ENCODE measurements at regions not wholly inside any gene's neighbourhood (a gene's known extent, or its start where the extent isn't known, plus 50 kb on each side); places are given as distances from the start of the nearest gene placed in this dataset.
"Not testable (repeated sequence)": the region's sequence is repeated elsewhere in the genome, so short reads cannot be mapped to it uniquely, and the experiment has no call there.

GRCh38 chr12:88891434-88891833 is 311.2 kb upstream of the KITLG start:
- not testable (repeated sequence) for H3K9ac ChIP-seq (ENCODE audit: low read depth, low read length); H3K36me3 ChIP-seq (ENCODE audit: insufficient read depth, low read length); H3K27ac ChIP-seq (ENCODE audit: low read depth, low read length); H3K9me3 ChIP-seq (ENCODE audit: insufficient read depth, low read depth, low read length); H3K27me3 ChIP-seq (ENCODE audit: insufficient read depth, low read length); H3K4me3 ChIP-seq (ENCODE audit: low read length)
- 95% methylated on average over 11 of the region's 11 CpGs for WGBS
- H3K4me1 ChIP-seq (ENCODE audit: insufficient read depth, low read length), result peaks cover 10% of the 10 kb centered on the region; the same call in 1 of the 2 replicates

GRCh38 chr12:88889326-88890110 is 309.2 kb upstream of the KITLG start:
- Histone ChIP-seq H3K27me3 (ENCODE audit: insufficient read depth, low read length) (no peaks in the 10 kb centered on the region), H3K4me3 (ENCODE audit: low read length) (no peak overlapping the region), H3K4me1 (ENCODE audit: insufficient read depth, low read length) (peaks cover 8% of the 10 kb centered on the region; the same call in 1 of the 2 replicates), H3K9me3 (ENCODE audit: insufficient read depth, low read depth, low read length) (no peaks in the 10 kb centered on the region), H3K27ac (ENCODE audit: low read depth, low read length) (no peak overlapping the region), H3K36me3 (ENCODE audit: insufficient read depth, low read length) (no peaks in the 10 kb centered on the region), H3K9ac (ENCODE audit: low read depth, low read length) (no peak overlapping the region)
- no CpG with 5 or more reads among the region's 2 CpGs for WGBS

GRCh38 chr12:88884600-88884999 is 304.3 kb upstream of the KITLG start:
- no peaks in the 10 kb centered on the region for H3K4me1 ChIP-seq (ENCODE audit: insufficient read depth, low read length)
- H3K9me3 ChIP-seq (ENCODE audit: insufficient read depth, low read depth, low read length), result no peaks in the 10 kb centered on the region
- no peak overlapping the region for H3K27ac ChIP-seq (ENCODE audit: low read depth, low read length)
- no peaks in the 10 kb centered on the region for H3K27me3 ChIP-seq (ENCODE audit: insufficient read depth, low read length)
- WGBS, result 96% methylated on average over 2 of the region's 2 CpGs
- no peak overlapping the region for H3K9ac ChIP-seq (ENCODE audit: low read depth, low read length)
- H3K36me3 ChIP-seq (ENCODE audit: insufficient read depth, low read length), result no peaks in the 10 kb centered on the region
- no peak overlapping the region for H3K4me3 ChIP-seq (ENCODE audit: low read length)

GRCh38 chr12:88882662-88883061 is 302.4 kb upstream of the KITLG start:
- Histone ChIP-seq H3K9me3 (ENCODE audit: insufficient read depth, low read depth, low read length) (no peaks in the 10 kb centered on the region), H3K4me1 (ENCODE audit: insufficient read depth, low read length) (no peaks in the 10 kb centered on the region), H3K9ac (ENCODE audit: low read depth, low read length) (no peak overlapping the region), H3K4me3 (ENCODE audit: low read length) (no peak overlapping the region), H3K27me3 (ENCODE audit: insufficient read depth, low read length) (no peaks in the 10 kb centered on the region), H3K27ac (ENCODE audit: low read depth, low read length) (no peak overlapping the region), H3K36me3 (ENCODE audit: insufficient read depth, low read length) (no peaks in the 10 kb centered on the region)
- 100% methylated on average over 1 of the region's 1 CpG for WGBS

GRCh38 chr12:88880051-88880450 is 299.8 kb upstream of the KITLG start:
- 93% methylated on average over 2 of the region's 2 CpGs for WGBS
- no peaks in the 10 kb centered on the region for H3K9me3 ChIP-seq (ENCODE audit: insufficient read depth, low read depth, low read length)
- H3K36me3 ChIP-seq (ENCODE audit: insufficient read depth, low read length), result no peaks in the 10 kb centered on the region
- H3K4me1 ChIP-seq (ENCODE audit: insufficient read depth, low read length), result no peaks in the 10 kb centered on the region
- no peak overlapping the region for H3K9ac ChIP-seq (ENCODE audit: low read depth, low read length)
- no peak overlapping the region for H3K4me3 ChIP-seq (ENCODE audit: low read length)
- no peak overlapping the region for H3K27ac ChIP-seq (ENCODE audit: low read depth, low read length)
- no peaks in the 10 kb centered on the region for H3K27me3 ChIP-seq (ENCODE audit: insufficient read depth, low read length)

- H3K4me3 ChIP-seq (ENCODE audit: low read length), result no peak overlapping the region
- no peaks in the 10 kb centered on the region for H3K9me3 ChIP-seq (ENCODE audit: insufficient read depth, low read depth, low read length)
- no peaks in the 10 kb centered on the region for H3K4me1 ChIP-seq (ENCODE audit: insufficient read depth, low read length)
- no peak overlapping the region for H3K9ac ChIP-seq (ENCODE audit: low read depth, low read length)
- H3K27me3 ChIP-seq (ENCODE audit: insufficient read depth, low read length), result no peaks in the 10 kb centered on the region
- no peak overlapping the region for H3K27ac ChIP-seq (ENCODE audit: low read depth, low read length)
- WGBS, result 86% methylated on average over 2 of the region's 2 CpGs
- H3K36me3 ChIP-seq (ENCODE audit: insufficient read depth, low read length), result no peaks in the 10 kb centered on the region
These were observed 298.0 kb upstream of the KITLG start for GRCh38 chr12:88878295-88878694.

GRCh38 chr12:88876857-88877256 is 296.6 kb upstream of the KITLG start:
- Histone ChIP-seq H3K9me3 (ENCODE audit: insufficient read depth, low read depth, low read length) (no peaks in the 10 kb centered on the region), H3K27me3 (ENCODE audit: insufficient read depth, low read length) (no peaks in the 10 kb centered on the region), H3K4me1 (ENCODE audit: insufficient read depth, low read length) (no peaks in the 10 kb centered on the region), H3K4me3 (ENCODE audit: low read length) (no peak overlapping the region), H3K27ac (ENCODE audit: low read depth, low read length) (no peak overlapping the region), H3K36me3 (ENCODE audit: insufficient read depth, low read length) (no peaks in the 10 kb centered on the region), H3K9ac (ENCODE audit: low read depth, low read length) (no peak overlapping the region)
- WGBS, result 88% methylated on average over 2 of the region's 2 CpGs

- no peak overlapping the region for H3K4me3 ChIP-seq (ENCODE audit: low read length)
- H3K27ac ChIP-seq (ENCODE audit: low read depth, low read length), result no peak overlapping the region
- no peak overlapping the region for H3K9ac ChIP-seq (ENCODE audit: low read depth, low read length)
- no peaks in the 10 kb centered on the region for H3K9me3 ChIP-seq (ENCODE audit: insufficient read depth, low read depth, low read length)
- no peaks in the 10 kb centered on the region for H3K27me3 ChIP-seq (ENCODE audit: insufficient read depth, low read length)
- no peaks in the 10 kb centered on the region for H3K4me1 ChIP-seq (ENCODE audit: insufficient read depth, low read length)
- H3K36me3 ChIP-seq (ENCODE audit: insufficient read depth, low read length), result no peaks in the 10 kb centered on the region
- WGBS, result 82% methylated on average over 2 of the region's 3 CpGs
These were observed 289.9 kb upstream of the KITLG start for GRCh38 chr12:88870000-88870737.

GRCh38 chr12:88868050-88868449 is 287.8 kb upstream of the KITLG start:
- Histone ChIP-seq H3K27me3 (ENCODE audit: insufficient read depth, low read length) (no peaks in the 10 kb centered on the region), H3K9ac (ENCODE audit: low read depth, low read length) (no peak overlapping the region), H3K4me1 (ENCODE audit: insufficient read depth, low read length) (peaks cover 9% of the 10 kb centered on the region), H3K36me3 (ENCODE audit: insufficient read depth, low read length) (no peaks in the 10 kb centered on the region), H3K4me3 (ENCODE audit: low read length) (no peak overlapping the region), H3K27ac (ENCODE audit: low read depth, low read length) (no peak overlapping the region), H3K9me3 (ENCODE audit: insufficient read depth, low read depth, low read length) (no peaks in the 10 kb centered on the region)

- H3K9ac ChIP-seq (ENCODE audit: low read depth, low read length), result no peak overlapping the region
- H3K4me1 ChIP-seq (ENCODE audit: insufficient read depth, low read length), result peaks cover 14% of the 10 kb centered on the region
- WGBS, result 78% methylated on average over 2 of the region's 2 CpGs
- no peaks in the 10 kb centered on the region for H3K27me3 ChIP-seq (ENCODE audit: insufficient read depth, low read length)
- no peaks in the 10 kb centered on the region for H3K36me3 ChIP-seq (ENCODE audit: insufficient read depth, low read length)
- H3K4me3 ChIP-seq (ENCODE audit: low read length), result no peak overlapping the region
- no peak overlapping the region for H3K27ac ChIP-seq (ENCODE audit: low read depth, low read length)
- H3K9me3 ChIP-seq (ENCODE audit: insufficient read depth, low read depth, low read length), result no peaks in the 10 kb centered on the region
These were observed 287.2 kb upstream of the KITLG start for GRCh38 chr12:88867510-88867909.

- H3K9ac ChIP-seq (ENCODE audit: low read depth, low read length), result no peak overlapping the region
- H3K9me3 ChIP-seq (ENCODE audit: insufficient read depth, low read depth, low read length), result no peaks in the 10 kb centered on the region
- 95% methylated on average over 3 of the region's 4 CpGs for WGBS
- no peaks in the 10 kb centered on the region for H3K27me3 ChIP-seq (ENCODE audit: insufficient read depth, low read length)
- no peak overlapping the region for H3K4me3 ChIP-seq (ENCODE audit: low read length)
- H3K4me1 ChIP-seq (ENCODE audit: insufficient read depth, low read length), result peaks cover 20% of the 10 kb centered on the region
- no peak overlapping the region for H3K27ac ChIP-seq (ENCODE audit: low read depth, low read length)
- H3K36me3 ChIP-seq (ENCODE audit: insufficient read depth, low read length), result no peaks in the 10 kb centered on the region
These were observed 286.6 kb upstream of the KITLG start for GRCh38 chr12:88866881-88867280.
